ENCODE measurements at regions not wholly inside any gene's neighbourhood (a gene's known extent, or its start where the extent isn't known, plus 50 kb on each side); places are given as distances from the start of the nearest gene placed in this dataset.

GRCh38 chr4:165630671-165631070 is 242.4 kb upstream of the TLL1 start:
- TF ChIP-seq POLR2AphosphoS5 (IDR thresholded peaks at IDR 0.05; ENCODE audit: borderline replicate concordance, low read depth, low read length): no peak
- no peak for TF ChIP-seq EZH2 (IDR thresholded peaks at IDR 0.05)
- TF ChIP-seq FOXP2 (optimal IDR thresholded peaks at IDR 0.05; ENCODE audit: control extremely low read depth, extremely low read length, insufficient read depth): no peak
